HT1080 (cell line): ENCODE measurements at regions not wholly inside any gene's neighbourhood (a gene's known extent, or its start where the extent isn't known, plus 50 kb on each side); places are given as distances from the start of the nearest gene placed in this dataset.

Experiments
- DNase-seq: peaks from one replicate; pipeline ENCODE4 v3.0.0-alpha.2; 2015; ENCODE audit warnings: low read depth

DNA sequence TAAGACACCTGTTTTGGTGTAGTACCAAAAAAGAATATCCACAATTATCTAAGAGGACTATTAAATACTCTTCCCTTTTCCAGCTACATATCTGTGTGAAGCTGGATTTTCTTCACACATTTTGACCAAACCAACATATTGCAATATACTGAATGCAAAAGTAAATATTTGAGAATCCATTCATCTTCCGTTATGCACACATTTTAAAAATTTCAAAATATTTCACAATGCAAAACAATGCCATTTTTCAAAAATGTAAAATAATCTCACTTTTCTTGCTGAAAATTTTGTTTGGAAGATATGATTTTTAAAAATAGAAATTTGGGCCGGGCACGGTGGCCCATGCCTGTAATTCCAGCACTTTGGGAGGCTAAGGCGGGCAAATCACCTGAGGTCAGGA, 133.9 kb upstream of the FUT8 start:
- DNase-seq = no peak

DNA sequence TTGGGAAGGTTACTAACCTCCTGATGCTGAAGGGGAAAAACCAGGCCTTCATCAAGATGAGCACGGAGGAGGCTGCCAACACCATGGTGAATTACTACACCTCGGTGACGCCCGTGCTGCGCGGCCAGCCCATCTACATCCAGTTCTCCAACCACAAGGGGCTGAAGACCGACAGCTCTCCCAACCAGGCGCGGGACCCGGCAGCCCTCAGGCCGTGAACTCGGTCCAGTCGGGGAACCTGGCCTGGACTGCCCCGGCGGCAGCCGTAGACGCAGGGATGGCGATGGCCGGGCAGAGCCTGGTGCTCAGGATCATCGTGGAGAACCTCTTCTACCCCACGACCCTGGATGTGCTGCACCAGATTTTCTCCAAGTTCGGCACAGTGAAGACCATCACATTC, 133.0 kb upstream of the FUT8 start:
- DNase-seq = no peak

DNA sequence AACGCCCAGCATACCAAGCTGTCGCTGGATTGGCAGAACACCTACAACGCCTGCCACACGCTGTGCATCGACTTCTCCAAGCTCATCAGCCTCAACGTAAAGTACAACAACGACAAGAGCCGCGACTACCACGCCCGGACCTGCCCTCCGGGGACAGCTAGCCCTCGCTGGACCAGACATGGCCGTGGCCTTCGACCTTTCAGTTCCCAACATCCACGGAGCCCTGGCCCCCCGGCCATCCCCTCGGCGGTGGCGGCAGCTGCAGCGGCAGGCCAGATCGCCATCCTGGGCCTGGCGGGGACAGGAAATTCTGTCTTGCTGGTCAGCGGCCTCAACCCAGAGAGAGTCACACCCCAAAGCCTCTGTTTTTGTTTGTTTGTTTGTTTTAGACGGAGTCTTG, 132.6 kb upstream of the FUT8 start:
- no peak for DNase-seq

DNA sequence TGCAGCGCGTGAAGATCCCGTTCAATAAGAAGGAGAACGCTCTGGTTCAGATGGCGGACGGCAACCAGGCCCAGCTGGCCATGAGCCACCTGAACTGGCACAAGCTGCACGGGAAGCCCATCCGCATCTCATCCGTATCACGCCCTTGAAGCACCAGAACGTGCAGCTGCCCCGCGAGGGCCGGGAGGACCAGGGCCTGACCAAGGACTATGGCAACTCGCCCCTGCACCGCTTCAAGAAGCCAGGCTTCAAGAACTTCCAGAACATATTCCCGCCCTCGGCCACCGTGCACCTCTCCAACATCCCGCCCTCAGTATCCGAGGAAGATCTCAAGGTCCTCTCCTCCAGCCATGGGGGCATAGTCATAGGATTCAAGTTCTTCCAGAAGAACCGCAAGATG, 131.9 kb upstream of the FUT8 start:
- DNase-seq = no peak

DNA sequence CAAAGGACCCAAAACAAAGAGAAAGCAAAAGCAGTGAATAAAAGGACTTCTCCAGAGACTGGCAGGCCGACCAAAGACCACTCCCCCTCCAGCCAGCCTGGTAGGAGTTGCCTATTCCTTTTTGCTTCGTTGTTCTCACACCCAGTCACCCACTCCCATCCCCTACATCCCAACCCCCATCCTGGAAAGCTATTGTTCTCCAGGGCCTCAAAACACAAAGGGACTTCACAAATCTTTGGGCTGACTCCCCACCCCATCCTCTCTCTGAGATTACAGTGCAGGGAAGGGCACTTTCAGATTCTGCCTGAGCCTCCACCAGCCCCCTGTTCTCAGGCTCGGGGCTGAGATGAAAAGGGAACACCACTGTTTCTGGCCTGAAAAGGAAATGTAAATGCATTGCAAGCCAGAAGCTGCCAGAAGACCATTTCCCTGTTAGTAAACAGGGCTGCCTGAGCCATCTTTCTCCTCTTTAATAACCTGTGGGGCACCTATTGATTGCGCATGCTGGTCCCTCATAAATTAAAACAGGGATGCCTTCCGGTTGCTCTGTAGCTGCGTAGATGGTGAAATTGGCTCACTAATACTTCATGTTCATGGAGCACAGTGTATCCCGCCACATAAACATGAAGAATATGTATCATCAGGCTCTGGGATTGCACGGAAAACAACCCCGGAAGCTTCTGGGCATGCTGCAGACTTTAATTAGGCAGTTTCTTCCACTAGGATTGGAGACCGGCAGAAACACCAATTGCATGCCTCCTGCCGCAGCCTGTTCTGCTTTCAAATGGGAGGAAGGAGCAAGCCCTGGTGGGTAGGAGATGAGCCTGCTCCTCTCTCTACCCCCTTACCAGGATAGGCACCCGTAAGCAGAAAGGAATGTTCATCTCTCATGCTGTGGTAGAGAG, 130.3 kb upstream of the FUT8 start:
- DNase-seq = peak; percentile 93

DNA sequence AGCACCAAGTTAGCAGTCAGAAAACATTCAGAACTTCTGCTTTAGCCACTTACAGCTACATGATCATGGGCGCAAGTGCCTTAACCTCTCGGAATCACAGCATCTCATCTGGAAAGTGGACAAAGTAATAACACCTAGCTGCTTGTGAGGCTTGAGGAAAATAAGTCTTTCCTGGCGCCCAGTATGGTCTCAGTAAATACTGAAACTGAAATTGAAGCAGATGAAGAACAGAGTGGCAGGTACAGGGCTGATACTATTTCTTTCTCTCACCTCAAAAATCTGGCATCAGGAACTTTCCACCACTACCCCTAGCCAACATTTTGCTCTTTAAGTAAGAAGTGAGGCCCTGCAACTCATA, 129.7 kb upstream of the FUT8 start:
- DNase-seq = no peak

DNA sequence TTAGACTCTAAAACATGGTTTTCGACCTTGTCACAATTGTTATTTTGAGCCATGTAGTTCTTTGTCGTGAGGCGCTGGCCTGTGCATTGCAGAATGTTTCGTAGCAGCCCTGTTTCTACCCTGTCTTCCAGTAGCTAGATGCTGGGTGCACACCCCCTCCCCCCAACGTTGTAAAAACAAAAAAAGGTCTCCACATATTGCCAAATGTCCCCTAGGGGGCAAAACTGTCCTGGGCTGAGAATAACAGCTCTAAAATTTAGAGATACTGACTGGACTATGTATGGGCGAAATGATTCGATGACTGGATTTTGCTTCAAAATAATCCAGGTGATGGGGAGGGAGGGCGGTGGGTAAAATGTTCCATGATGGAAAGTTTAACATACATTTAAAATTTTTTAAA, 126.1 kb upstream of the FUT8 start:
- peak; percentile 35 for DNase-seq

DNA sequence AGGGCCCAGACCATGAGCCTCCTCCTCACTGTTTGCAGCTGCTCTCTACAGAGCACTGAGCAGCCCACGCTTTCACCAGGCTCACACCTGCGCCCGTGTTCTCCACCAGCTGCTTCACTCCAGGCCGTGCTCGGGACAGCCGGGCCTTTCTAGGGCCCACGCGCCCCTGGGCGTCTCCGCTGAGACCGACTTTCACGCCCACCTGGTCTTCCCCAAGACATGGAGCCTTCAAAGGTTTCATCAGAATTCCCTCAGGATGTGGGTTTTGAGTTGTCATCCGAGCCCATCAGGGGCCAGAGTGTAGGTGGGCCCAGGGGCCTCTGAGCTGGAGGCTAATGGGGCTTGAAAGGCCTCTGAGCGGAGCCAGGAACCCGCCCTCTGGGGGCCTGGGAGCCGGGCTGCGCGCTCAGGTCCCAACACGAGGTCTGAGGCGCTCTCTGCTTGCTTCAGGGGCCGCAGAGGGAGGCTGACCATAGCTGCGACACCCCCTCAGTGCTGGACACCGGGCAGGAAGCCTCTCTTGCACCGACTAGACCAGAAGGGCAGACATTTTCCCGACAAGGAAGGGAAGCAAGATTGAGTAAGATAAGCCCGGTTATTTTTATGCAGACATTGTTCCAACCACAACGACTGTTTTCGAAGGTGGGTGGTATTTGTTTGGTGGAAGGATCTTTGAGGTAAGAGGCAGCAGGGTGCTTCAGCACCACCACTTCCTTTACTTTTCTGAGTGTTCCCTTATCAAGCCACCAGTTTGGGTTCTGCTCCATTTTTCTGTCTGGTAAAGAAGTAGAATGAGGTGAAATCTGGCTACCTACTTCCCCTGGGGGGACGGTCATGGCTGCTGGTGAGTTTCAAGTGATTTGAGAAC, 125.0 kb upstream of the FUT8 start:
- no peak for DNase-seq

DNA sequence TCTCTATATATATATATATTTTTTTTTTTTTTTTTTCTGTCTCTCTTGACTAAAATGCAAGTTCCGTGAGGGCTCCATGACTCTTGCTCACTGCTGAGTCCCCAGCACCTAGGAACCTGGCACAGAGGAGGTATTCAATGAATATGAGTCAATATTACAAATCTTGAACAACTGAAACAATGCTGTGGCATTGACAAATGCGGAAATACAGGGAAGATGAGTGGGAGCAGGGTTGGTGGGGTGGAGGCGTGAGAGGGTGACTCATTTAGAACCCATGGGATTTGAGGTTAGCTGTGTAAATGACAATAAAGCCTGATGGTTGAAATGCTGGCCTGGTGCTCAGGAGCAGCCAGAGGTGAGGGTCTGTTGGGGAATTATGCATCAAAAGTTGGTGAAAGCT, 121.7 kb upstream of the FUT8 start:
- DNase-seq = peak; percentile 99

DNA sequence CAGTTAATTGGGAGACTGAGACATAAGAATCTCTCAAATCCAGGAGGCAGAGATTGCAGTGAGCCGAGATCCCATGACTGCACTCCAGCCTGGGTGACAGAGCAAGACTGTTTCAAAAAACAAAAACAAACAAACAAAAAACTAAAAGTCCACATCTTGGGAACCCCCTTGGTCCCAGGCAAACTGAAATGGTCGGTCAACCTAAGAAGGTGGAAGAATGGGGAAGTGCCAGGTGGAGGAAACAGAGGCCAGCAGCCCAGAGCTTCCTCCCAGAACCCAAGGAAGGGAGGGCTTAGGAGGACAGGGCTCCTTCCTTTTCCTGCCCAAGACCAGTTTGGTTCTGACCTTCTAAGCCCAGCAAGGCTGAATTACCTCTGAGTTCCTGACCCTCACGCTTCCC, 121.0 kb upstream of the FUT8 start:
- no peak for DNase-seq

DNA sequence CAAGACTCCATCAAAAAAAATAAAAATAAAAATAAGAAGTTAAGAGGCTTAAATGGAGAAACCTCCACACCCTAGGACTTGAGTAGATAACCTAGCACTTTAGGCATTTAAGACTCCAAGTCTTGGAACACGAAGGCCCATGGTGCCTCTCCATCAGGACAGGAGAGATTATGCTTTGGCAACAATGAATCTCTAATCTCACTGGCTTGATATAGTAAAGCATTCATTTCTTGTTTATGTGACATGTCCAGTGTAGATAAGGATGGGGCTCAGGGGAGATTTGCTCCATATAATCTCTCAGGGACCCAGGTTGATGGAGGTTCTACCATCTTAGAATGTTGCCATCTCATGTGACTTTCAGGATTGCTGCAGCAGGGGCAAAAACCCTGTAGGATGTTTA, 117.7 kb upstream of the FUT8 start:
- no peak for DNase-seq

DNA sequence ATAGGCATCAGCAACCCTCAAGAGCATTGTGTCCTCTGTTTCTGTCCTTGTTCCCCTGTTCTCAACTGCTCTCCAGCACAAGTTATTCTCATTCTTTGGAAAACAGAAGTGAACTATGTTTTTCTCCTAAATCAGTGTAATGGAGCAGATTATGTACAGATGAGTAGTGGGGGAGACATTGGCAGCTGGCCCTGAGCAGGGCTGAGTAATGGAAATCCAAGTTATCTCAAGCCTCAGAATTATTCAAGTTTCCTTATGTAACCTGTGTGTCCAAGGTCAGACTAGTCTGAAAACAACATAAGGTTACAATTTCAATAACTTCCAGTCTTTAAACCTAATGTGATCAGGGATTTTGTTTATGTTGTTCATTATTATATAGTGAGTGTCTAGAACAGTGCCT, 116.1 kb upstream of the FUT8 start:
- no peak for DNase-seq

DNA sequence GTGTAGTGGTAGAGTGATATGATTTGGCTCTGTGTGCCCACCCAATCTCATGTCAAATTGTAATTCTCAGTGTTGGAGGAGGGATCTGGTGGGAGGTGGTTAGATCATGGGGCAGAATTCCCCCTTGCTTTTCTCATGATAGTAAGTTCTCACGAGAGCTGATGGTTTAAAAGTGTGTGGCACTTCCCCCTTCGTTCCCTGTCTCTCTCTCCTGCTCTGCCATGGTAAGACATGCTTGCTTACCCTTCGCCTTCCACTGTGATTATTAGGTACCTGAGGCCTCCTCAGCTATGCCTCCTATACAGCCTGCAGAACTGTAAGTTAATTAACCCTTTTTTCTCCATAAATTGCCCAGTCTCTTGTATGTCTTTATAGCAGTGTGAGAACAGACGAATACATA, 115.7 kb upstream of the FUT8 start:
- DNase-seq = no peak

DNA sequence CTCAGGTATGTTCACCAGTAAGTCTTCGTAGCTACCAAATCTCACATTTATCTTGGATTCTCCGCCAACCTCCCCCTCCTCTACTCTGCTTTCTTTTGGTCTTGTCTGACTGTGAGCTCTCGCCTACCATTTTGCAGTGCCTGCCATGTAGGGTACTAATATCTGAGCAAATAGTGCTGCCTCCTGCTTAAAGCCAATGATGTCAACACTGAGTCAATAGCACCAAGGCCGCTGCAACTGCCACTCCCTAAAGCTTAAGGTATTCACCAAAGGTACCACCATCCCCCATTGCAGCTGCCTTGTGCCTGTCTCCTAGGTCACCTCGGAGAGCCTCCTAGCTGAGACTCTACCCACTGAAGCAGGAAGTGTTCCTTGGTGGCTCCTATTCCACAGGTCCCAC, 114.8 kb upstream of the FUT8 start:
- DNase-seq = no peak

DNA sequence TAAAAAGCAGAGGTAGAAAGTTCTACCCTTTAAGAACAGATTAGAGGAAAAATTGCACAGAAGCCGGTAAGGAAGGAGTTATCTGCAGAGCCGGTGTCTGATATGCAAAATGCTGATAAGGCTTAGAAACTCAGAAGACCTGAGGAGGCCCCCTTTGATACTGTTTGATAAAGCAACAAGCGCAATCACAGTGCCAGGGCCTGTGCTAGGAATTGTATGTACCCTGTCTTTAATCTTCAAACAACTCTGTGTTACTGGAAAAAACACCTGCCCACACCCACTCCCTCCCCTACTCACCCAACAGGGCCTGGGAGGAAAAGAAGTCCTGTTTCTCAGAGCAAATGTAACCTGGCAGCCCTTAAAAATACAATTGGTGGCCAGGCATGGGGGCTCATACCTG, 112.7 kb upstream of the FUT8 start:
- DNase-seq = no peak

DNA sequence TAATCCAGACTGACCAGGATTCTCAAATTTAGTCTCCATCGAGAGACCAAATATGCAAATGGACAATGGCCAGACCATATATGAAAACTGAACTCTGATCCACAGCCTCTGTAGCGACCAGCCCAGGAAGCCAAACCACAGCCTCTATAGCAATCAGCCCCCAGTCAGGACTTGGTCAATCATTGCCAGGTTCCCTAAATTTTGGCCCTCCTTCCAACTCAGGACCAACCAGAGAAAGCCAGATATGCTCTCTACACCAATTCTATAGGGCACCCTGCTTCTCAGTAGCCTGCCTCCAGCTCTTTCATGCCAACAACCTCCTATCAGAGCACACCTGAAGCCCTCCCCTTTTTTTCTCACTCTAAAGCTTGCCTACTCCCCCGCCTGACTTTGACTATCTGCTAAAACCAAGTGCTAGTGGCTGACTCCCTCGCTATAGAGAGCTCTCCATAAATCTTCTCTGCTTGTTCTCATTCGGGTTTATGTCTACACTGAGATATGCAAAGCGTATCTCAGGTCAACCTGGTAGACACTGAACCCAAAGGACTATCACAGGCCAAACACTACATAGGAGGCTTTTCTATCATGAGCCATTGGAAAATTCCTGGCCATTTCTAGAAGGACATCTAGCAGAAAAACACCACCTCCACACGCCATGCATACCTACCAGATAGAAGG, 110.5 kb upstream of the FUT8 start:
- no peak for DNase-seq

DNA sequence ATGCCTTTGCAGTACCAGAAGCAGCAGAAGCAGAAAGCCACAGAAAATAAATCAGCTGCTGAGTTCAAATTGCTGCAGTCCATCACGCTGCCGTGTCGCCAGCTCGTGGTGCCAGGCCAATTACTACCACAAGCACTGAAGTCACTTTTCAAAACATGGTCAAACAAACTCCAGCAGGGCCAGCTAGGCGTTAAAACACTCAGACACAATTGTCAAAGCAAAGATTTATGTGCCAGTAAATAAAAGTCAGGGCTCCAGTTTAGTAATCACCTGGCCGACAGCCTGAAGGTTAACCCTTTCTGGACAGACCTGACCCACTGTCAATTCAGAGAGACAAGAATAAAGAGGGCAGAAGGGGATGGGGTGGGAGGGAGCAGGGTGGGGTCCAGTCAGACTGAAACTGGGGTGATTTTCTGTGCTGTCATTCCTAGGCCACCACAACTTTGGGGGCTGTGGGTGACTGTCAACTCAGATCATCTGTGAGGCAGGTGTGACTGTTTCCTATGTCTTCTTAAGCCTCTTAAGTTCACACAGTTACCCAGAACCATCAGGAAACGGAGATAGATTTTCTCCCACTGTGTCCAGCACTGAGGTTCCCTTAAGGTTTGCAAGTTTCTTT, 109.8 kb upstream of the FUT8 start:
- DNase-seq = no peak

DNA sequence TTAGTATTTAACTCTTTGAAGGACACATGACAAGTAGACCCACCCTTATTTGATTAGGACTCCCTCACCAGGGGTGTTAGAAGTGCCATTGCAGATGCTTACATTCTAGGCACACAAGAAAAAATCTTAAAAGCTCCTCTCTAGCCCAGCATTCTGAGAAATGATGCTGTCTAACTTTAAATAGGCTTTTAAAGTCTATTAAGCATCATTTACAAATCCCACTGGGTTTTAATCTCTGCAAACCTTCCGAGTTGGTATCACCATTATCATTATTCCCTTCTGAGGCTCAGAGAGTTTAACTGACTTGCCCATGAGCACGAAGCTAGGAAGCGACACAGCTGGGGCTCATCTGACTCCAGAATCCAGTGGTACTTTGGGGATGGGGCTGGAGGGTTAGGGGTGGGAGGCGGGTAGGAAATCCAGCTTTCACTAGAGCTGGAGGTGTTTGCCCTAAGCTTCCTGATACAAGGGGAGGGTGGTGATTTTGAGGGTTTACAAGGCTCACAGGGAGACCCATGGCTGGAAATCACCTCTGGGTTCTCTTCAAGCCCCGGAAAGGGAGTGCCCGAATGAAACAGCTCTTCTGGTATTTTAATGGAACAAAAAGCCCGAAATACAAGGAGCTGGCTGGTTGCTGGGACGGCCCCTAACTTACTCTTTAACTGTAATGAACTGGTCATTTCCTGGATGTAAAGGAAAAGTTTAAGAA, 109.2 kb upstream of the FUT8 start:
- DNase-seq = peak; percentile 59

DNA sequence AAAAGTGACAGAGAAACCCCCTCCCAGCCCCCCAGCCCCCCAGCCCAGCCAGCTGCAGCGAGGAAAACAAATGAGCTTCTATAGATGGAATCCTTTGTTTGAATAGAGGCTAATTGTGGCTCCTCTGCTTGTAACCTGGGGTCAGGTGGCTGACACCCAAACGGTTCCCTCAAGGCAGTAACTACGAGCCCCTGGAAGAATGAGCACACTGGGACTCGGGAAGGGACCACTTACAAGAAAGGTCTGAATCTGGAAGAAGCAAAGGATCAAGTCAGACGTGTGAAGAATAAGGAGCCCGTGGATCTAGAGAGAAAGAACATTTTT, 108.7 kb upstream of the FUT8 start:
- DNase-seq = no peak

DNA sequence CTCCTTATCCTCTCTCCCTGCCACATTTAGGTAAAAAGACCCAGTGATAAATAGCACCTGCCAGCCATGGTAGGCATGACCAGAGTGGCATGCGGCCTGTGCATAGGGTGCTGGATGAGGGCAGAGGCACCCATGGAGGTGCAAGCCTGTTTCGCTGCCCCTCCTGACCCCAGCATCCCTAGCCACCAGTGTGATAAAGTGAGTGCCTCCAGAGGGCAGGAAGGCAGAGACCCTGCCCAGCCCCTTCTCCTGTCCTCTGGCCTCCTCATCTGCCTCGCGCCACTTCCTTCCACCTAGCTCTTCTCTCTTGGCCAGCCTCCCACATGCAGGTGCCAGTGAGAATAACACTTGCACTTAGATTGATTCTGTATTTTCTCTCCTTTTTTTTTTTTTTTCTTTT, 108.3 kb upstream of the FUT8 start:
- no peak for DNase-seq

DNA sequence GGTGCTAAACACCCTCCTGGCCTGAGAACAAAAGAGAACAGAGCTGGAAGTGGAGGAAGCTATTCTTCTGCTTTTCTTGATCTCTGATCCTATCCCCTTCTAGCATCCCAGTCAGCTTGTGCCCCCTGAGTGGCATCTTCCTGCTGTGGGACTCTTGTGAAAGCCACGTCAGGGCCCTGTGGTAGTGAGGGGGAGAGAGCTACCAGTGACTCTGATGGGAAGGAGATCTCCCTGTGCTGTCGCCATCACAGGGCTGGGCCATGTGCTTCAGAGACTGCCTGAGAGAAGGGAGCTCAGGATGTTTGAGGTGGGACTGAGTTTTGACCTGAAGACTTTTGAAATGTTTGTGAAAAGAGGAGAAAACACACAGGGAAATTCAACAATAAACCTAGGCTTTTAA, 107.6 kb upstream of the FUT8 start:
- no peak for DNase-seq
